Peyer's patch (tissue), 4 donors: ENCODE measurements at regions not wholly inside any gene's neighbourhood (a gene's known extent, or its start where the extent isn't known, plus 50 kb on each side); places are given as distances from the start of the nearest gene placed in this dataset.

Source experiments
- CTCF ChIP-seq, 6 experiments: fragments of 450-650 bp in 4 of 6; fragments of 200-600 bp in 2 of 6; sonication (generic) in 1 of 6; IDR thresholded peaks; one replicate each; pipeline ENCODE4 v1.5.1; 2017 to 2019; ENCODE audit warnings: antibody characterized with exemption in 6 of 6, mild to moderate bottlenecking in 3 of 6, moderate library complexity in 1 of 6
- POLR2A ChIP-seq, 2 donors: fragments of 450-650 bp; IDR thresholded peaks; one replicate each; pipeline ENCODE4 v1.5.1; 2017; ENCODE audit warnings: antibody characterized with exemption in 2 of 2, mild to moderate bottlenecking in 2 of 2, moderate library complexity in 2 of 2

- no peak for TF ChIP-seq POLR2A (IDR thresholded peaks at IDR 0.05)
- no peak for TF ChIP-seq CTCF (IDR thresholded peaks at IDR 0.05)
Observed at GRCh38 chr13:111791131-111791530, 275.8 kb upstream of the SOX1 start.
